ENCODE measurements at regions not wholly inside any gene's neighbourhood (a gene's known extent, or its start where the extent isn't known, plus 50 kb on each side); places are given as distances from the start of the nearest gene placed in this dataset.

DNA sequence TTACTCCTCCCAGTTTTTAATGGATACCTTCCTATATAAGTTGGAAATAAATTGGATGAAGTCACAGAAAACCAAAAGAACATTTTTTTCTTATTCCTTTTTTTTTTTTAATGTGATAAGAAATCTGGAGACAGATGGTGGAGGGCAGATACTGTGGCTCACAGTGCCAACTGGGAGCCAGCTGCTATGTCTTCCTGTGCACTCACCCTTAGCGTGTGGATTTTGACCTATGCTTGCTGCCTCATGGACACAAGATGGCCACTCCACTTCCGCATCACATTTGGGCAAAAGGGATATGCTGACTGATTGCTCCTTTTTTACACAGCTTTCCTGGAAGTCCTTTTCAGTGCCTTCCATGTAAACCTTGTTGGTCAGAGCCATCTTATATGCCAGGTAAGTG is 342.6 kb downstream of the MAN2A1 start:
- H2BK15ac ChIP-seq (ENCODE audit: low read depth, low read length): no peak overlapping the region
- H3T11ph ChIP-seq (ENCODE audit: low read length): no peak overlapping the region
- no peaks in the 10 kb centered on the region for H3K27me3 Mint-ChIP-seq (ENCODE audit: low read depth)
- H2BK20ac ChIP-seq (ENCODE audit: low read depth, low read length, poor library complexity, severe bottlenecking): no peak overlapping the region
- H3K79me1 ChIP-seq (ENCODE audit: insufficient read depth, low read depth, low read length, poor library complexity, severe bottlenecking): no peaks in the 10 kb centered on the region
- no peak overlapping the region for H3K23ac ChIP-seq (ENCODE audit: insufficient read length, low read depth, low read length)
- no peak overlapping the region for H2AK5ac ChIP-seq (ENCODE audit: insufficient read length, low read length)
- H3K14ac ChIP-seq (ENCODE audit: insufficient read depth, low read length): no peak overlapping the region
- H3K4me2 ChIP-seq (ENCODE audit: insufficient read depth, insufficient read length, low read length): no peak overlapping the region
- H3K4me1 ChIP-seq (ENCODE audit: insufficient read depth, low read length): no peaks in the 10 kb centered on the region
- H3K27me3 ChIP-seq (ENCODE audit: insufficient read depth, low read length): no peaks in the 10 kb centered on the region
- no CpG with 5 or more reads among the region's 2 CpGs for WGBS (ENCODE audit: extremely low coverage, insufficient read length, low lambda C conversion rate)
- H3K4me3 Mint-ChIP-seq: no peak overlapping the region
- peaks cover 8% of the 10 kb centered on the region in 2 experiments for H3K4me1 Mint-ChIP-seq
- no peak overlapping the region for H3K4ac ChIP-seq (ENCODE audit: low read depth, low read length)
- H2BK120ac ChIP-seq (ENCODE audit: low read depth, low read length, poor library complexity, severe bottlenecking): no peak overlapping the region
- DNase-seq: no peak
- no peak overlapping the region for H3K18ac ChIP-seq (ENCODE audit: insufficient read length, low read depth, low read length)
- no peak overlapping the region for H3K27ac Mint-ChIP-seq
- no peak overlapping the region for H3K56ac ChIP-seq (ENCODE audit: insufficient read length, low read depth, low read length)
- no peak overlapping the region for H2BK12ac ChIP-seq (ENCODE audit: insufficient read length, low read depth, low read length)
- no peaks in the 10 kb centered on the region for H3K23me2 ChIP-seq (ENCODE audit: insufficient read length, low read depth, low read length, poor library complexity, severe bottlenecking)
- H4K8ac ChIP-seq (replicated peaks; ENCODE audit: insufficient read length, low read depth, low read length): no peak overlapping the region
- no peak overlapping the region for H3K27ac ChIP-seq (ENCODE audit: insufficient read length, low read depth, low read length)
- no peaks in the 10 kb centered on the region for H3K79me2 ChIP-seq (ENCODE audit: insufficient read depth, low read length)
- TF ChIP-seq, protein P1, sequence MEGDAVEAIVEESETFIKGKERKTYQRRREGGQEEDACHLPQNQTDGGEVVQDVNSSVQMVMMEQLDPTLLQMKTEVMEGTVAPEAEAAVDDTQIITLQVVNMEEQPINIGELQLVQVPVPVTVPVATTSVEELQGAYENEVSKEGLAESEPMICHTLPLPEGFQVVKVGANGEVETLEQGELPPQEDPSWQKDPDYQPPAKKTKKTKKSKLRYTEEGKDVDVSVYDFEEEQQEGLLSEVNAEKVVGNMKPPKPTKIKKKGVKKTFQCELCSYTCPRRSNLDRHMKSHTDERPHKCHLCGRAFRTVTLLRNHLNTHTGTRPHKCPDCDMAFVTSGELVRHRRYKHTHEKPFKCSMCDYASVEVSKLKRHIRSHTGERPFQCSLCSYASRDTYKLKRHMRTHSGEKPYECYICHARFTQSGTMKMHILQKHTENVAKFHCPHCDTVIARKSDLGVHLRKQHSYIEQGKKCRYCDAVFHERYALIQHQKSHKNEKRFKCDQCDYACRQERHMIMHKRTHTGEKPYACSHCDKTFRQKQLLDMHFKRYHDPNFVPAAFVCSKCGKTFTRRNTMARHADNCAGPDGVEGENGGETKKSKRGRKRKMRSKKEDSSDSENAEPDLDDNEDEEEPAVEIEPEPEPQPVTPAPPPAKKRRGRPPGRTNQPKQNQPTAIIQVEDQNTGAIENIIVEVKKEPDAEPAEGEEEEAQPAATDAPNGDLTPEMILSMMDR (conservative IDR thresholded peaks at IDR 0.05): no peak
- no peaks in the 10 kb centered on the region for H3K9me3 Mint-ChIP-seq
- no peak overlapping the region for H2BK5ac ChIP-seq (ENCODE audit: insufficient read length, low read length)
- no peak overlapping the region for H4K91ac ChIP-seq (ENCODE audit: insufficient read length, low read depth, low read length)
- no peak overlapping the region for H4K5ac ChIP-seq (ENCODE audit: insufficient read length, low read depth, low read length)
- no peak overlapping the region for H2AFZ ChIP-seq (ENCODE audit: low read length)
- H4K20me1 ChIP-seq (ENCODE audit: control insufficient read depth, insufficient read depth, insufficient read length): no peaks in the 10 kb centered on the region
- no peaks in the 10 kb centered on the region for H3K36me3 Mint-ChIP-seq (ENCODE audit: insufficient read depth in 1 of 3, low read depth in 3 of 3)
- H3K9ac ChIP-seq (ENCODE audit: extremely low read depth, insufficient read length, low read length): no peak overlapping the region
- H3K9me3 ChIP-seq (ENCODE audit: control insufficient read depth, low read depth, low read length): no peaks in the 10 kb centered on the region

Data from H9 (cell line).